Brain microvascular endothelial cell (primary cell): ENCODE measurements at regions not wholly inside any gene's neighbourhood (a gene's known extent, or its start where the extent isn't known, plus 50 kb on each side); places are given as distances from the start of the nearest gene placed in this dataset.

Source experiments
- DNase-seq: peaks from one replicate; pipeline ENCODE4 v3.0.0-alpha.2; 2020
- H3K27ac ChIP-seq: fragments of 250-450 bp; sonication (Bioruptor Pico); 2 replicates; pipeline ENCODE4 v1.5.1; 2020; ENCODE audit warnings: mild to moderate bottlenecking, moderate library complexity
- H3K27me3 ChIP-seq: fragments of 250-450 bp; sonication (Bioruptor Pico); replicated peaks from 2 replicates; pipeline ENCODE4 v1.5.1; 2020; ENCODE audit warnings: mild to moderate bottlenecking
- H3K36me3 ChIP-seq: fragments of 250-450 bp; sonication (Bioruptor Pico); replicated peaks from 2 replicates; pipeline ENCODE4 v1.5.1; 2020; ENCODE audit warnings: mild to moderate bottlenecking
- H3K4me3 ChIP-seq: 2 replicates; pipeline ENCODE4 v1.5.1; 2011; ENCODE audit warnings: low read depth, mild to moderate bottlenecking, control low read depth, low read length, moderate library complexity
- CTCF ChIP-seq: IDR thresholded peaks from 2 replicates; pipeline ENCODE4 v1.5.1; 2011; ENCODE audit warnings: low read depth, mild to moderate bottlenecking, moderate library complexity, low read length, control low read depth, inconsistent platforms; ENCODE audit errors: missing control alignments
- in situ Hi-C: cut with HindIII; loops from 2 replicates; pipeline ENCODE4 v1.10.0; 2017; ENCODE audit warnings: low sequenced_read_pairs, low pct_ligation_motif_present

DNA sequence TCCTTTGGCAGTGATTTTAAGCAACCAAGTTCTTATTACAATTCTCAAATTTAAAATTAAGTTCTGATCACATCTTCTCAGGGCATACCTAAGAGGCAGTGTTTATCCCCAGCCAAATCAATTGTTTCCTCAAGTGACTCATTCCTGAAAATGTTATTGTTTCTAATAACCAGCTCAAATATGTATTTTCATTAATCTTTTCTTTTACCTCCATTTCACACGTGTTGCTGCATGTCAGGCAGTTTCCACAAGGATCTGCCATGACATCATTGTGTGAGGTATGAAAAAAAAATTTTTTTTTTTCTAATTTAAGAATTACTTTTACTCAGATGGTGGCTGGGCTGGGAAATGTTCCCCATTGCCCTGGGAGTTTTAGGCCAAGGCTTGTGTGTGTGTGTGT lies 113.0 kb upstream of the NTRK2 start:
- no peak overlapping the region for H3K4me3 ChIP-seq
- no peaks in the 10 kb centered on the region for H3K27me3 ChIP-seq
- no peak for DNase-seq
- no peak for TF ChIP-seq CTCF
- in situ Hi-C loops: no loop called here
- H3K27ac ChIP-seq: no peak overlapping the region
- no peaks in the 10 kb centered on the region for H3K36me3 ChIP-seq

DNA sequence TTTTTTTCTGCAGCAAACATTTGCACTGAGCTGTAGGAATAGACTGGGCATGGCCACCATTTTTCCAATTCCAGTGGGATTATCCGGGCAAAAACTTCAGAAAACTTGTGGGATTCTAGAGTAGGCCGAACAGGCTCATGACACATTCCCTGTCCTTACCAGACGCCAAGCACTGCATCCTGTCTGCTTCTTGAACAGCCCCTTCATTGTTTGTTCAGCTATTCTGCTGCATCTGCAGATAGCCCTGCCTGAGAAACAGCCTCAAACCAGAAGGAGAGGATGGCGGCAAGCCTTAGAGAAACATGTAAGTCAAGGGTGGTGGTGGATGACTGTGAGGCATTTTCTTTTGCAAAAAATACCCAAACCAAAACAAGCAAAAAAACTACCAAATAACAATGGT lies 111.8 kb upstream of the NTRK2 start:
- H3K27ac ChIP-seq: no peak overlapping the region
- H3K4me3 ChIP-seq: no peak overlapping the region

DNA sequence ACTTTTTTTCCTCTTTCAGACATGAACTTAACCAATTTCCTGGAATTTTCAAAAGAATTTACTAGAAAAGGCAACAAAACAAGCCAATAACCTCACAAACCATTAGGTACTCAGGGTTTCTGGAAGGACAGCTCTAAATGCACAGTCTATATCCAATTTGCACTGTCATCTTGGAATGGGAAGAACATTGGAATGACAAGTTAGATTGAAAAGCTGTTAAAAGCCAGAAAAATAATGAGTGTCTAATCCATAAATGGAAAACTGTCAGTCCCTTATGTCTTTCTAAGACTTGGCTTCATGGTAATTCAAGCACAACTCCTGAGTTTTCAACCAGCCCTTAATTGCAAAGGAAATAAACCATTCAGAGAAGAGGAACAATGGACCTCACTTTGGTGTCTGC lies 105.8 kb upstream of the NTRK2 start:
- no peak for DNase-seq
- Histone ChIP-seq H3K4me3 (no peak overlapping the region), H3K36me3 (no peaks in the 10 kb centered on the region), H3K27ac (no peak overlapping the region), H3K27me3 (no peaks in the 10 kb centered on the region)
- in situ Hi-C loops: no loop called here
- TF ChIP-seq CTCF: no peak

More for the DNA sequence above, 111.8 kb upstream of the NTRK2 start:
- TF ChIP-seq CTCF: no peak
- no peak for DNase-seq
- in situ Hi-C loops: no loop called here
- H3K36me3 ChIP-seq: no peaks in the 10 kb centered on the region
- H3K27me3 ChIP-seq: no peaks in the 10 kb centered on the region

- Histone ChIP-seq H3K27ac (no peak overlapping the region), H3K4me3 (no peak overlapping the region), H3K36me3 (no peaks in the 10 kb centered on the region), H3K27me3 (no peaks in the 10 kb centered on the region)
- in situ Hi-C loops: no loop called here
- no peak for DNase-seq
- TF ChIP-seq CTCF: no peak
These were observed 101.7 kb upstream of the NTRK2 start for GRCh38 chr9:84567805-84568204.

DNA sequence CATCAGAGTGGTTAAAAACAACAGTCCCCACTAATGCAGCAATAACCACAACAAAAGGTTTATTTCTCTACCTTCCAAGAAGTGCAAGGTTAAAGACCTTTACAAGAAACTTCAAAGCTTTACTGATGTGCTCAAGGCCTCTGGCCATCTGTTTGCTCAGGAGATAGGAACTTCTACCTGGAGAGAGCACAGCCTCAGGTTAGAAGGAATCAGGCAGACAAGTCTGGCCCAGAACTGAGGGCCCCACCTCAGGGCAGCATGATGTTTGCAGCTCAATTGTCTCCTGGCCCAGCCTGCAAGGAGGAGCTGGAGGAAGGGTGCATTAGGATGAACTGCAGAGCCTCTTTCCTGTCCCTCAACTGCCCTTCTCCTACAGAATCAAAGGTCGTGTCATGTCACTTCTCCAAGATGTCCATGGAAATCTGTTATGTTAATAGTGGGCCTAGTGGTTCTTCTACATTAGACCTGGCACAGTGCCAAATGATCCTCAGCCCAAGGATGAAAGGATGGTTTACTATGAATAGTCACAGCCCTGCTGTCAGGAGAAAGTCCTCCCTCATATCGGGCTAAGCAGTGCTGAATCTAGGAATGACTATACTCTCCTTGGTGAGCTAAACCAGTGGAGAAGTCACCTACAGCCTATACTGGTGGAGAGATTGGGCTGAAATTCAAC lies 98.9 kb upstream of the NTRK2 start:
- no peaks in the 10 kb centered on the region for H3K27me3 ChIP-seq
- H3K36me3 ChIP-seq: no peaks in the 10 kb centered on the region
- in situ Hi-C loops: no loop called here
- H3K4me3 ChIP-seq: no peak overlapping the region
- no peak for TF ChIP-seq CTCF
- no peak overlapping the region for H3K27ac ChIP-seq
- no peak for DNase-seq

- Histone ChIP-seq H3K27ac (no peak overlapping the region), H3K27me3 (no peaks in the 10 kb centered on the region)
- in situ Hi-C loops: no loop called here
These were observed 96.4 kb upstream of the NTRK2 start for GRCh38 chr9:84573083-84573482.

More at GRCh38 chr9:84573083-84573482, 96.4 kb upstream of the NTRK2 start:
- Histone ChIP-seq H3K4me3 (no peak overlapping the region), H3K36me3 (no peaks in the 10 kb centered on the region)
- TF ChIP-seq CTCF: no peak
- DNase-seq: no peak
